ENCODE measurements at regions not wholly inside any gene's neighbourhood (a gene's known extent, or its start where the extent isn't known, plus 50 kb on each side); places are given as distances from the start of the nearest gene placed in this dataset.
A peak's percentile ranks its signal among the peaks of the same experiment; 100 is the strongest.

DNA sequence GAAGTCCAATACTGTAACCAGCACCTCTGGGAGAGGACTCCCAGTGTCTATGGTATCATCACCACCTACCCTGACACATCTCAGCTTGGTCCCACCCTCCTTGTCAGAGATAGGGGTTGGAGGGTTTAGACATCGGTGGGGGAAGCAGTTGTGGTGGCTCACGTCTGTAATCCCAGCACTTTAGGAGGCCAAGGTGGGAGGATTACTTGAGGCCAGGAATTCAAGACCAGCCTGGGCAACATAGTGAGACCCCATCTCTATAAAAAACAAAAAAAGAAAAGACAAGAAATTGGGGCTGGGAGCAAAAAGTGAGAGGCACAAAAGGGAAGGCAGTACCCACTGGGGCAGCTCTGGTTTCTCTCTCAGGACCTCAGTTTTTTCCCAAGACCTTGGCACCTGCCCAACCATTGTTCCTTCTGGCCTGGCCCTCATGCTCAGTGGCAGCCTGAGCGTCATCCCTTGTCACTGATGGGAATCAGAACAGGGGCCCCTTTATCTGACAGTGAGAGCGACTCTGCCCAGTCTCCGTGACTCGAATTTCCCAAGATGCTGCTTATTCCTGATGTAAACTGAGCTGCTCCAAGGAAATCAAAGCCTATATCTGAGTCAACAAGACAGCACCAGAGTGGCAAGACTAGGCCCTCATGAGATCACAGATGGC, 80.5 kb upstream of the HSPA9 start (continued):
- TF ChIP-seq CEBPZ (IDR thresholded peaks at IDR 0.05; ENCODE audit: low read depth, low read length) = no peak
- TF ChIP-seq ETV6 (conservative IDR thresholded peaks at IDR 0.05 in 1 of 2, IDR thresholded peaks at IDR 0.05 in 1 of 2; ENCODE audit: borderline replicate concordance in 1 of 2, low read depth in 1 of 2) = no peak
- TF ChIP-seq TCF12 (IDR thresholded peaks at IDR 0.05; ENCODE audit: low read depth, low read length) = no peak
- TF ChIP-seq RB1 (IDR thresholded peaks at IDR 0.05; ENCODE audit: borderline replicate concordance) = no peak
- no peak for TF ChIP-seq CREB1 (IDR thresholded peaks at IDR 0.05; ENCODE audit: low read depth)
- TF ChIP-seq CREM (IDR thresholded peaks at IDR 0.05; ENCODE audit: low read depth) = no peak
- TF ChIP-seq LARP7 (IDR thresholded peaks at IDR 0.05) = no peak
- TF ChIP-seq MTA2 (IDR thresholded peaks at IDR 0.05; ENCODE audit: low read depth) = no peak

GRCh38 chr5:138654281-138654867, 79.2 kb upstream of the HSPA9 start:
- no peaks in the 10 kb centered on the region for H3K79me2 ChIP-seq (ENCODE audit: control insufficient read depth, insufficient read depth, low read length)
- intact Hi-C loops (cut with micrococcal nuclease; ENCODE audit: unreplicated experiment) = no loop called here
- H3K4me3 ChIP-seq = no peak overlapping the region
- SMC1A ChIA-PET (ENCODE audit: uncharacterized antibody, unreplicated experiment) = no interaction called here
- no TSS peak for BruUV-seq (replicated peaks)
- H4K20me1 ChIP-seq (ENCODE audit: control insufficient read depth, insufficient read depth) = no peaks in the 10 kb centered on the region
- H2AFZ ChIP-seq (ENCODE audit: control insufficient read depth, low read depth, low read length) = no peak overlapping the region
- no peaks in the 10 kb centered on the region for H3K27me3 ChIP-seq (replicated peaks in 1 of 2; ENCODE audit: control insufficient read depth in 2 of 2, insufficient read depth in 2 of 2, low read length in 1 of 2)
- peak overlapping the region; percentile 57 for H3K4me2 ChIP-seq (ENCODE audit: control insufficient read depth, insufficient read depth)
- RAD21 ChIA-PET (ENCODE audit: unreplicated experiment) = interaction anchor here (0.8 kb wide), 1 partner anchor 608 kb away, joined by 3 read pairs; no protein-coding TSS in a partner anchor
- no peak overlapping the region for H3K9ac ChIP-seq (ENCODE audit: control insufficient read depth, insufficient read depth, low read length)
- peaks cover 34% of the 10 kb centered on the region for H3K4me1 ChIP-seq (ENCODE audit: control insufficient read depth, insufficient read depth, low read length)
- POLR2A ChIA-PET = no interaction called here
- no peaks in the 10 kb centered on the region for H3K9me3 ChIP-seq (replicated peaks; ENCODE audit: control insufficient read depth, insufficient read depth, low read length)
- CTCF ChIA-PET = interaction anchor here (0.6 to 1.7 kb wide), 3 partner anchors 52 to 79 kb away, joined by 3 to 5 read pairs (median 4); partner anchors contain the start of gene HSPA9
- ATAC-seq = peak; percentile 89
- in situ Hi-C loops (cut with MboI) = no loop called here
- no peaks in the 10 kb centered on the region for H3K36me3 ChIP-seq (ENCODE audit: control insufficient read depth in 2 of 2, insufficient read depth in 2 of 2, low read length in 1 of 2)
- WGBS (ENCODE audit: insufficient coverage, insufficient replicate concordance, low lambda C conversion rate, missing lambda C conversion rate) = under 1% methylated on average over 8 of the region's 8 CpGs
- FAIRE-seq = peak; percentile 72
- peak; percentile 75 for DNase-seq (ENCODE audit: low read depth, low spot score)
- H3K27ac ChIP-seq (ENCODE audit: control insufficient read depth, insufficient read depth) = no peak overlapping the region
- TF ChIP-seq RAD51 (IDR thresholded peaks at IDR 0.05) (peak; percentile 56; the same call in 1 of the 2 replicates), MEF2B (IDR thresholded peaks at IDR 0.05; ENCODE audit: partially characterized antibody, poor library complexity, severe bottlenecking) (peak; percentile 64), IKZF2 (IDR thresholded peaks at IDR 0.05) (peak; percentile 79 to 81), RBBP5 (conservative IDR thresholded peaks at IDR 0.05) (no peak), PAX5 (IDR thresholded peaks at IDR 0.05; ENCODE audit: borderline replicate concordance, low read depth, low read length) (peak; percentile 53; the same call in 1 of the 2 replicates), FOS (IDR thresholded peaks at IDR 0.05; ENCODE audit: borderline replicate concordance, extremely low read depth, insufficient read length) (no peak), NFIC (IDR thresholded peaks at IDR 0.05; ENCODE audit: low read depth, low read length) (peak; percentile 83)
- TF ChIP-seq, protein P1, sequence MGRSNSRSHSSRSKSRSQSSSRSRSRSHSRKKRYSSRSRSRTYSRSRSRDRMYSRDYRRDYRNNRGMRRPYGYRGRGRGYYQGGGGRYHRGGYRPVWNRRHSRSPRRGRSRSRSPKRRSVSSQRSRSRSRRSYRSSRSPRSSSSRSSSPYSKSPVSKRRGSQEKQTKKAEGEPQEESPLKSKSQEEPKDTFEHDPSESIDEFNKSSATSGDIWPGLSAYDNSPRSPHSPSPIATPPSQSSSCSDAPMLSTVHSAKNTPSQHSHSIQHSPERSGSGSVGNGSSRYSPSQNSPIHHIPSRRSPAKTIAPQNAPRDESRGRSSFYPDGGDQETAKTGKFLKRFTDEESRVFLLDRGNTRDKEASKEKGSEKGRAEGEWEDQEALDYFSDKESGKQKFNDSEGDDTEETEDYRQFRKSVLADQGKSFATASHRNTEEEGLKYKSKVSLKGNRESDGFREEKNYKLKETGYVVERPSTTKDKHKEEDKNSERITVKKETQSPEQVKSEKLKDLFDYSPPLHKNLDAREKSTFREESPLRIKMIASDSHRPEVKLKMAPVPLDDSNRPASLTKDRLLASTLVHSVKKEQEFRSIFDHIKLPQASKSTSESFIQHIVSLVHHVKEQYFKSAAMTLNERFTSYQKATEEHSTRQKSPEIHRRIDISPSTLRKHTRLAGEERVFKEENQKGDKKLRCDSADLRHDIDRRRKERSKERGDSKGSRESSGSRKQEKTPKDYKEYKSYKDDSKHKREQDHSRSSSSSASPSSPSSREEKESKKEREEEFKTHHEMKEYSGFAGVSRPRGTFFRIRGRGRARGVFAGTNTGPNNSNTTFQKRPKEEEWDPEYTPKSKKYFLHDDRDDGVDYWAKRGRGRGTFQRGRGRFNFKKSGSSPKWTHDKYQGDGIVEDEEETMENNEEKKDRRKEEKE (IDR thresholded peaks at IDR 0.05) = no peak

Data from GM12878 (cell line).